ENCODE measurements at regions not wholly inside any gene's neighbourhood (a gene's known extent, or its start where the extent isn't known, plus 50 kb on each side); places are given as distances from the start of the nearest gene placed in this dataset.

GRCh38 chrX:7515681-7516413 lies 327.1 kb upstream of the VCX start:
- Histone ChIP-seq H3K4me3 (no peak overlapping the region), H3K27ac (ENCODE audit: low read depth in 1 of 2, low read length in 1 of 2) (no peak overlapping the region), H3K4me1 (ENCODE audit: control insufficient read depth in 5 of 5, insufficient read depth in 5 of 5, low read length in 5 of 5) (no peaks in the 10 kb centered on the region), H3K36me3 (ENCODE audit: control insufficient read depth in 4 of 4, insufficient read depth in 4 of 4, low read length in 4 of 4) (no peaks in the 10 kb centered on the region), H3K9me3 (ENCODE audit: control insufficient read depth in 4 of 4, insufficient read depth in 3 of 4, low read length in 3 of 4) (peaks cover 0 to 2% (median 0%) of the 10 kb centered on the region in 4 donors), H3K9ac (ENCODE audit: insufficient read depth in 1 of 2, low read length in 2 of 2) (no peak overlapping the region), H3K27me3 (ENCODE audit: control insufficient read depth in 3 of 3, insufficient read depth in 3 of 3, low read length in 2 of 3) (peaks cover 0 to 14% (median 2%) of the 10 kb centered on the region in 3 donors)
- TF ChIP-seq CTCF (IDR thresholded peaks at IDR 0.05; ENCODE audit: control extremely low read depth, extremely low read depth) = no peak
- 72% methylated on average over 4 of the region's 4 CpGs for WGBS, 2 donors
- DNase-seq = no peak
- ATAC-seq (ENCODE audit: insufficient read depth, low FRiP score) = no peak

DNA sequence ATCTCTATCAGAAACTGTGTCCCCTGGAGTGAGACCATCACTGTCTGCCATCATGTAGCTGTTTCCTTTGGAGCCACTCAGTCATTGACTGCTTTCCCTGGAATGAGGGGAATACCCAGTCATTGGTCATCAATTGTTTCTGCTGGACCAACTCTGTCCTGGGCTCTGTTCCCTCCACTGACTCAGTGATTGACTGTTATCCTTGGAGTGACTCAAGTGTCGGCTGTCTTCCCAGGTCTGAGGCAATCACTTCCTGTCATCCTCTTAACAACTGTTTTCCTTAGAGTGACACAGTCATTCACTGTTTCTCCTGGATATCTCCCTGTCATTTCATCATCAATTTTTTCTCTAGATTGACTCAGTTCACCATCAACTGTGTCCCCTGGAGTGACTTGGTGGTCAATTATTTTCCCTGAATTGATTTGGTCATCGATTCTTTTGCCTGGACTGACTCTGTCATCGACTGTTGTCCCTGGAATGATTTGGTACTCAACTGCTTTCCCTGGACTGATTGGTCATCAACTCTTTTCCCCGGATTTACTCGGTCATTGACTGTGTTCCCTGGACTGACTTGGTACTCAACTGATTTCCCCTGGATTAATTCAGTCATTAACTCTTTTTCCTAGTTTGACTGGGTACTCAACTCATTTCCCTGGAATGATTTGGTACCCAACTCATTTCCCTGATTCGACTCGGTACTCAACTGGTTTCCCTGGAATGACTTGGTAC lies 327.9 kb upstream of the VCX start:
- no peak for ATAC-seq (ENCODE audit: insufficient read depth, low FRiP score)

GRCh38 chrX:7512845-7513244 lies 330.1 kb upstream of the VCX start:
- no peak overlapping the region for H3K27ac ChIP-seq (ENCODE audit: low read depth in 1 of 2, low read length in 1 of 2)
- H3K4me1 ChIP-seq (ENCODE audit: control insufficient read depth in 5 of 5, insufficient read depth in 5 of 5, low read length in 5 of 5) = no peaks in the 10 kb centered on the region
- no peak overlapping the region for H3K9ac ChIP-seq (ENCODE audit: insufficient read depth in 1 of 2, low read length in 2 of 2)
- no peak for TF ChIP-seq CTCF (IDR thresholded peaks at IDR 0.05; ENCODE audit: control extremely low read depth, extremely low read depth)
- no peaks in the 10 kb centered on the region for H3K36me3 ChIP-seq (ENCODE audit: control insufficient read depth in 4 of 4, insufficient read depth in 4 of 4, low read length in 4 of 4)
- H3K4me3 ChIP-seq = no peak overlapping the region
- H3K9me3 ChIP-seq (ENCODE audit: control insufficient read depth in 4 of 4, insufficient read depth in 3 of 4, low read length in 3 of 4) = peaks cover 0 to 2% (median 0%) of the 10 kb centered on the region in 4 donors
- DNase-seq (no peak), ATAC-seq (ENCODE audit: insufficient read depth, low FRiP score) (no peak)
- 82 to 92% methylated on average over 2 of the region's 2 CpGs for WGBS, 2 donors
- peaks cover 0 to 14% (median 4%) of the 10 kb centered on the region in 3 donors for H3K27me3 ChIP-seq (ENCODE audit: control insufficient read depth in 3 of 3, insufficient read depth in 3 of 3, low read length in 2 of 3)

More for the DNA sequence above, 327.9 kb upstream of the VCX start:
- Histone ChIP-seq H3K36me3 (ENCODE audit: control insufficient read depth in 4 of 4, insufficient read depth in 4 of 4, low read length in 4 of 4) (no peaks in the 10 kb centered on the region), H3K4me1 (ENCODE audit: control insufficient read depth in 5 of 5, insufficient read depth in 5 of 5, low read length in 5 of 5) (no peaks in the 10 kb centered on the region), H3K9ac (ENCODE audit: insufficient read depth in 1 of 2, low read length in 2 of 2) (no peak overlapping the region), H3K4me3 (no peak overlapping the region), H3K27me3 (ENCODE audit: control insufficient read depth in 3 of 3, insufficient read depth in 3 of 3, low read length in 2 of 3) (peaks cover 0 to 14% (median 2%) of the 10 kb centered on the region in 3 donors), H3K9me3 (ENCODE audit: control insufficient read depth in 4 of 4, insufficient read depth in 3 of 4, low read length in 3 of 4) (peaks cover 0 to 2% (median 0%) of the 10 kb centered on the region in 4 donors), H3K27ac (ENCODE audit: low read depth in 1 of 2, low read length in 1 of 2) (no peak overlapping the region)
- TF ChIP-seq CTCF (IDR thresholded peaks at IDR 0.05; ENCODE audit: control extremely low read depth, extremely low read depth) = no peak
- WGBS, 2 donors = 81 to 86% methylated on average over 7 of the region's 7 CpGs
- no peak for DNase-seq
